Left lung (tissue), 4 donors: ENCODE measurements at regions not wholly inside any gene's neighbourhood (a gene's known extent, or its start where the extent isn't known, plus 50 kb on each side); places are given as distances from the start of the nearest gene placed in this dataset.

Experiments used
- ATAC-seq: fragments of 200-7000 bp; cut with Tn5 transposase; one replicate; pipeline ENCODE4 v1.9.1; 2020; ENCODE audit warnings: moderate library complexity
- DNase-seq, 4 donors: peaks; one replicate each; pipeline ENCODE4 v3.0.0-alpha.2; 2013 to 2020
- H3K27ac ChIP-seq, 2 donors: fragments of 200-600 bp; sonication (generic) in 1 of 2; one replicate each; pipeline versions ENCODE4 v1.5.0 to v1.8.0; 2020 to 2021
- H3K27me3 ChIP-seq, 2 donors: fragments of 200-600 bp; sonication (generic) in 1 of 2; one replicate each; pipeline versions ENCODE4 v1.5.0 to v1.8.0; 2020 to 2021
- H3K36me3 ChIP-seq, 2 donors: fragments of 200-600 bp; sonication (generic) in 1 of 2; one replicate each; pipeline versions ENCODE4 v1.5.0 to v1.8.0; 2020 to 2021
- H3K4me1 ChIP-seq, 2 donors: fragments of 200-600 bp; one replicate each; pipeline ENCODE4 v1.8.0; 2021
- H3K4me3 ChIP-seq, 2 donors: fragments of 200-600 bp; sonication (generic) in 1 of 2; one replicate each; pipeline versions ENCODE4 v1.5.0 to v1.8.0; 2020 to 2021; ENCODE audit warnings: mild to moderate bottlenecking in 1 of 2
- H3K9me3 ChIP-seq, 2 donors: fragments of 200-600 bp; sonication (generic) in 1 of 2; one replicate each; pipeline versions ENCODE4 v1.5.0 to v1.8.0; 2020 to 2021
- intact Hi-C, 2 donors: fragments of 100-400 bp; cut with DNase I; formaldehyde crosslinking; loops; one replicate each; pipeline versions ENCODE4 v1.11.2 to v1.14.2; 2022
- TF ChIP-seq, protein P1 (sequence below), 2 donors: fragments of 200-600 bp; sonication (generic) in 1 of 2; IDR thresholded peaks; one replicate each; pipeline versions ENCODE4 v1.5.0 to v1.8.0; 2021; ENCODE audit warnings: antibody characterized with exemption in 2 of 2
- donor health status: DM: no; HTN: yes; CAD: no.
- donor health status: DM: no; HTN: no; CAD: no.

DNA sequence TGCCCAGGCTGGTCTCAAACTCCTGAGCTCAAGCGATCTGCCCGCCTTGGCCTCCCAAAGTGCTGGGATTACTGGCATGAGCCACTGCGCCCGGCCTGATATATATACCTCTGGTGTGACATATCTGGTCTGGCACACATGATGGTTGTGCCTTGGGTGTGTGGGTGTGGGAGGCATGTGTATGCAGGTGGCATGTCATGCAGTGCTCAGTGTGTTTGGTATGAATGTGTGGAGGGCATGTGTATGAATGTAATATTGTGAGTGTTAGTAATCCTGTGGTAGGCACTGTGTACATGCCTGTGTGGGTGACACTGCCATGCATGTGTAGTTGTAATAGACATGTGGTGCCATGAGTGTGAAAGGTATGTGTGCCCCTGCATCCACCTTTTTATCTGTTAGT, 179.3 kb upstream of the GOT2 start:
- H3K27ac ChIP-seq: no peak overlapping the region
- no peak for ATAC-seq
- H3K4me3 ChIP-seq: no peak overlapping the region
- H3K27me3 ChIP-seq: no peaks in the 10 kb centered on the region
- no peaks in the 10 kb centered on the region for H3K4me1 ChIP-seq
- DNase-seq: no peak
- TF ChIP-seq, protein P1, sequence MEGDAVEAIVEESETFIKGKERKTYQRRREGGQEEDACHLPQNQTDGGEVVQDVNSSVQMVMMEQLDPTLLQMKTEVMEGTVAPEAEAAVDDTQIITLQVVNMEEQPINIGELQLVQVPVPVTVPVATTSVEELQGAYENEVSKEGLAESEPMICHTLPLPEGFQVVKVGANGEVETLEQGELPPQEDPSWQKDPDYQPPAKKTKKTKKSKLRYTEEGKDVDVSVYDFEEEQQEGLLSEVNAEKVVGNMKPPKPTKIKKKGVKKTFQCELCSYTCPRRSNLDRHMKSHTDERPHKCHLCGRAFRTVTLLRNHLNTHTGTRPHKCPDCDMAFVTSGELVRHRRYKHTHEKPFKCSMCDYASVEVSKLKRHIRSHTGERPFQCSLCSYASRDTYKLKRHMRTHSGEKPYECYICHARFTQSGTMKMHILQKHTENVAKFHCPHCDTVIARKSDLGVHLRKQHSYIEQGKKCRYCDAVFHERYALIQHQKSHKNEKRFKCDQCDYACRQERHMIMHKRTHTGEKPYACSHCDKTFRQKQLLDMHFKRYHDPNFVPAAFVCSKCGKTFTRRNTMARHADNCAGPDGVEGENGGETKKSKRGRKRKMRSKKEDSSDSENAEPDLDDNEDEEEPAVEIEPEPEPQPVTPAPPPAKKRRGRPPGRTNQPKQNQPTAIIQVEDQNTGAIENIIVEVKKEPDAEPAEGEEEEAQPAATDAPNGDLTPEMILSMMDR (IDR thresholded peaks at IDR 0.05): no peak
- intact Hi-C loops: no loop called here
- H3K36me3 ChIP-seq: no peaks in the 10 kb centered on the region
- peaks cover 0 to 18% of the 10 kb centered on the region in 2 donors for H3K9me3 ChIP-seq

DNA sequence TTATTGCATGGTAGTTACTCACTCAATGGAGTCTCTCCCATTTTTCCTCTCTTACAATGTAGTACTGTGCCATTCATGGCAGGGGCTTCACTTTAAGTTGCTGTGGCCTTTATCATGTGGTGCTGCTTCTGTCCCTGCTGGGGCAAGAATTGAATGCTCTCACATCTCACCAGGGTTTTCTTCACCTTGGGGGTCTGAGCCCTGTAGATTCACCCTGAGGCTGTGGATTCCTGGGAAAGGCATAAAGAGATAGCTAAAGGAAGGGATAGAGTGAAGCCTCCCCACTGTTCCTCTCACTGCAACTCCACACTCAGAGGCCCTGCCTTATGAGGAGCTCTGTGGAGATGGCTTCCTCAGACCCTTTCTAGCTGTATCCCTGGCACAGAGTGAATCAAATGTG, 178.5 kb upstream of the GOT2 start:
- H3K4me1 ChIP-seq: no peaks in the 10 kb centered on the region
- TF ChIP-seq, protein P1 (IDR thresholded peaks at IDR 0.05): no peak
- intact Hi-C loops: no loop called here

DNA sequence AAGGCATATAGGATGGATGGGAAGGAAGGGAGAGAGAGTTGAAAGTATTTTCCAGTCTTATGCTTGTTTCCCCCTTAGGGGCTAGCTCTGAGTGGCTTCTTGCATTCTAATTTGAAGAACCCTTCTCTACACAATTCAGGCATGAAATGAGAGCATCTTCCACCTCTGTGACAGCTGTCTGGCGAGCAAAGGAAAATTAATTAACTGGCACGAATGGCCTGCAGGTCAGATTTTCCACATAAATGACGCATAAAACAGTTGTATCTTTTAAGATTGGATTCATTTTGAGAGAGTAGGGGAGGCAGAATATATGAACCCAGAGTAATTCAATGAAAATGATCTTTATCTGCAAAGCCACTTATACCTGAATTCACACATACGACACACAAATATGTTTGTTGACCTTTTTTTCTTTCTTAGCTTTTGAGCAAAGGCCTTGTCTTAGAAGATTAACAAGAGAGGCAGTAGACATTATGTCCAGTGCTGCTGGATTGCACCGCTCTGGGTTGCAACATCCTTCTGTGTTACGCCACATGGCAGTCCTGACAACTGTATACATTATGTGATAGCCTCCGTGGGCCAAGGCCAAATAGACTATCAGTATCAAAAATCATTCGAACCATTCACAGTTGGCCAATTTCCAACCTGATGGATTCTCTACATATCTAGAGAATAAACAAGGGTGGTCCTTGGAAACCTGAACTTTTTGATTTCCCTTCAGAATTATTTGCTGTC, 173.0 kb upstream of the GOT2 start:
- TF ChIP-seq, protein P1 (IDR thresholded peaks at IDR 0.05): no peak
- H3K27me3 ChIP-seq: no peaks in the 10 kb centered on the region
- no peak overlapping the region for H3K4me3 ChIP-seq
- H3K36me3 ChIP-seq: no peaks in the 10 kb centered on the region
- ATAC-seq (no peak), DNase-seq (peak in 3 of 4 donors; percentile 41 to 67 (median 47))
- H3K27ac ChIP-seq: no peak overlapping the region
- H3K4me1 ChIP-seq: no peaks in the 10 kb centered on the region
- no peaks in the 10 kb centered on the region for H3K9me3 ChIP-seq
- intact Hi-C loops: no loop called here

More for the DNA sequence above, 178.5 kb upstream of the GOT2 start:
- no peak overlapping the region for H3K4me3 ChIP-seq
- DNase-seq (no peak), ATAC-seq (no peak)
- no peak overlapping the region for H3K27ac ChIP-seq
- peaks cover 0 to 15% of the 10 kb centered on the region in 2 donors for H3K9me3 ChIP-seq
- H3K27me3 ChIP-seq: no peaks in the 10 kb centered on the region
- no peaks in the 10 kb centered on the region for H3K36me3 ChIP-seq

DNA sequence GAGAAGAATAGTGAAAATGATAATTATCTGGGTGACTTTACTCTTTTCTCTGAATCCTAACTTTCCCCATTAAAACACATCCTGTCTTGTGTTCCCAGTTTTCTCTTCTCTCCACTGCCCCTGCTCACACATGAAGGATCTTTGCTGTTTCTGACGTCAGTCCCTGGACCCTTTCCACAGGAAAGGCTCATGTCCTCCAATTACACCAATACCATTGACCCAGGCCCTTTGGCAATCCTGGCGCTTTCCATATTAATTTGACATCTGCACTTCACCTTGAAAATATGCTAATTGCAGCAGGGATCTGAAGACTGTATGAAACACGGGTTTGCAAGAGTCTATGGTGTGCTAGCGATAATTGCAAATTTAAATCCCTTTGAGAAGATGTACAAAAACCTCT, 170.2 kb upstream of the GOT2 start:
- Histone ChIP-seq H3K4me3 (no peak overlapping the region), H3K4me1 (no peaks in the 10 kb centered on the region), H3K27ac (no peak overlapping the region), H3K36me3 (no peaks in the 10 kb centered on the region), H3K9me3 (no peaks in the 10 kb centered on the region), H3K27me3 (no peaks in the 10 kb centered on the region)
- DNase-seq: no peak
- intact Hi-C loops: no loop called here
- TF ChIP-seq, protein P1 (IDR thresholded peaks at IDR 0.05): no peak
- no peak for ATAC-seq

DNA sequence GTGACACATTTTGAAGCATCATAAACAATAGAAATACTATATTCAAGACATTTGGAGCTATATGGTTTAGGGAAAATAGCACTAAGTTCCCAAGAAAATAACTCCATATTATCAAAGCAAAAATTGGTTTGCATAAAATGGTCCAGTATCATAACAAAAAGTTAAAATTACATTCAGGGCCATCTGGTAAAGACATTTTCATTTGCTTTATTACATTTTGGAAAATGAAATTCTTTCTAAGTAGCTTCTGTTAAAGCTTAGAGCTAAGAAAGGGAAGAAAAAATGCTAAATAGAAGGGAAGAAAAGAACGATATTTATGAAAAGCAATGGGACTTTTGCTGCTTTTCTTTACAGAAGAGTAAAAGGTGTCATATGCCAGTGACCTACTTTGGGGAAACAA, 155.4 kb upstream of the GOT2 start:
- H3K27ac ChIP-seq: no peak overlapping the region
- H3K4me1 ChIP-seq: no peaks in the 10 kb centered on the region
- ATAC-seq: no peak
- no peaks in the 10 kb centered on the region for H3K36me3 ChIP-seq
- H3K4me3 ChIP-seq: no peak overlapping the region
- H3K9me3 ChIP-seq: no peaks in the 10 kb centered on the region
- TF ChIP-seq, protein P1 (IDR thresholded peaks at IDR 0.05): no peak
- intact Hi-C loops: no loop called here
- H3K27me3 ChIP-seq: no peaks in the 10 kb centered on the region
- DNase-seq: no peak
